NCI-H2227 (cell line): ENCODE measurements at regions not wholly inside any gene's neighbourhood (a gene's known extent, or its start where the extent isn't known, plus 50 kb on each side); places are given as distances from the start of the nearest gene placed in this dataset.
"Not testable (repeated sequence)": the region's sequence is repeated elsewhere in the genome, so short reads cannot be mapped to it uniquely, and the experiment has no call there.

Experiments used
- DNase-seq: peaks from one replicate; lab custom pipeline; 2025; ENCODE audit not compliant: unreplicated experiment; lab: John Stamatoyannopoulos, UW

DNA sequence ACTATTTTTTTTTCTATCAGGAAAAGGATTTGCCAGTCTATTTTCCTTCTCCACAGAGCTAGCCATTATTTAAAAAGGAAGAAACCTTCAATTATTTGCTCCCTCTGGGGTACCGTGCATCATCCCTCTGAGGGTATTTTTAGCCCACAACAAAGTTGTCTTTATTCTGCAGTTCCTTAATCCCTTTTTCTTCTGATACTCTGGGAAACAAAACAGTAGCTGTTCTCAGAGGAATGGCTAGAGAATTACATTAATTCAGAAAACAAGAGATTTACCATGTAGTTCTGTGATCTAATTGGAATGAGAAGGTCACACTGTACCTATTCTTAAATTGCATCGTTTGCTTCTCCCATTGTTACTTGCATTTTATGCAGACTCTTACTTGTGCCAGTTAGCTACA lies 1056.7 kb downstream of the STIM2 start:
- DNase-seq, result no peak

DNA sequence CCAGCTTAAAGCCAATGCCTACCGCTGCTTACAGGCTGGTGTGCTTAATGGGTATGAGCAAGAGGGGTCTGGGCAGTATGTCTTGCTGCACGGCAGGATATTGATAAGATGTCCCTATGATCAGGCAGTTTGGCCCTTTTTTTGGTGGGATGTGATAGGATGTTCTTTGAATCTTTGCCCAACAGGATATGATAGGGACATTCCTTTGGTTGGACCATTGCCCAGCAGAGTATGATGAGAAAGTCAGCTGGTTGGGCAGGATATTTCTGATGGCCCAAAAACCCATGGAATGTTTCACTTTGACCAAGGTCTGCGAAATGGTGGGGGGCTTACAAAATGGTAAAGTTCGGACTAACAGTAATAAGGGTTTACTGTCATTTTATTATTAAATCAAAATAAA lies 1060.6 kb downstream of the STIM2 start:
- DNase-seq, result no peak

DNA sequence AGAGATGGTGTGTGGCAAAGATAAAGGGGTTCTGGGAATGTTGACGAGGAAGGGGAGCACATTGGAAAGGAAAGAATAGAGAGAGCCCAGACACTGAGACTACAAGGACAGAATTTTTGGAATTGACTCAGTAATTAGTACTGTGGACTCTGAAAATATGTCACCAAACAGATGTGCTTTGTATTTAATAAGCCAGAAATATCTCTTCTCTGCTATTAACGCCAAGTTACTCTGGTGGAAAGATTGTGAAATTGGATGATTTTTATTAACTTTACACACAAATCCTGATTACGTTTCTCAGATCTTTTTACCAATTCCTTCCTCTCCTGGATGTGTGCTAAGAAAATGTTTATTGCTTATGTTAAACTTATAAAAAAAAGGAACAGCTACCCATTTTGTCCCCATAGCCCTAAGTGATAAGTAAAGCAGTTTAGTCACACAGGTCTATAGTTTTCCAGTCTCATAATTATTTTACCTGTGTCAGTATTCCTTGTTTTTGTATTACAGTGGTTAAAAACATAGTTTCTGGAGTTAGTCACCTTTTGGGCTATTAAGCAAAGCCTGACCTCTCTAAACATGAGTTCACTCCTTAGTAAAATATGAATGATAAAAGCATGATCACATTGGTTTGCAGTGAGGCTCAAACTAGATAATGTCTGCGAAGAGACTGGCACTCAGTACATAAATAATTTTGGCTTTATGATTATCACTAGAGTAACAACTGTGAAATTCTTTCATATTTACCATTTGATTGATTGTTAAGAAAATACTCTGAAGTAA lies 1068.3 kb downstream of the STIM2 start:
- no peak for DNase-seq

DNA sequence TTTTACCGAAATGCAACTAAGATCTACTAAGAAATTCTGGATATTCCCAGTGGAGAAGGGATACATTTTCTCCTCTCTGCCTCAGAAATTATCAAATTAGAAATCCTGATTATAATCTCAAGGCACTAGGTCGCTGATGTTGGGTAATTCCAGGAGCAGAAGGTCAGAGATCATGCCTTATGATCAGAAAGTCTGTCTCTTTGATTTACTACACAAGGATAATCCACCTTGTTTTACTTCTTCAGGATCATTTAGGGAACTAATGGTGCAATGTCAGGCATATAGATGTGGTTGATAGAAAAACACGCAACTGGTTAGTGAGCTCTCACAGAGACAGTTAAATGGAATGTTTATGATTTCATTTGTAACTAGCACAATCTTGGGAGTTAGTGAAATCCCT lies 1069.7 kb downstream of the STIM2 start:
- DNase-seq, result no peak

DNA sequence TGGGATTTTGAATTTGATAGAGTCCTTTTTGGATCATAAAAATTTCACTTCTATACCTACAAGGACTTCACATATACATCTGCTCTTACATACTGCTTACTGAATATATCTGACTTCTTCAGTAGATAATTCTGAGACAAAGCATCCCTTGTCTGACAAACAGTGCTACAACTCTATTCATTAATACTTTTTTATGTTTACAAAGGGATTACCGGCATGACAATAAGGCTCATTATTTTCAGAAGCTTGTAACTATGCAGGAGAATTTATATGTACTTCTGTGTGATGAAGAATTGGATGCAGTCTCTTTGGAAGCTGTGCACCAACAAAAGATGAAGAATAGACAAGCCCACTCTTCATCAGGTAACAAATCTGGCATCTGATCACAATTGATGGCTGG lies 1070.3 kb downstream of the STIM2 start:
- no peak for DNase-seq

DNA sequence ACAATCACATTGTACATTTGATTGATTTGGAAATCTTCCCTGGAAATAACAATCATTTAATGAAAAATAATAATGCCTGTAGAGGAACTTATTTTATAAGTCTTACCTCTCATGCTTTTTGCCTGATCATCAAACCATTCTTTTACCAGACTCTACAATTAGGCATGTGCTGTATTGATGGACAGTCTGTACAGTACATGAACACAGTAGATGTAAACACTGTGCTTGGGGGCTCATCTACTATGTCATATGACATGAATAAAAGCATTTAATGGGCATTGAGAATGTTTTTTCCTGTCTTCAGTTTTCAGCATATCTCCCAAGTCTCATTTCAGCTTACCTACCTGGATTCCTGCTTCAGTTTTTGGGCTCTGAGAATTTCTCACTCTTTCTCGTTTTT lies 1070.9 kb downstream of the STIM2 start:
- DNase-seq, result no peak

DNA sequence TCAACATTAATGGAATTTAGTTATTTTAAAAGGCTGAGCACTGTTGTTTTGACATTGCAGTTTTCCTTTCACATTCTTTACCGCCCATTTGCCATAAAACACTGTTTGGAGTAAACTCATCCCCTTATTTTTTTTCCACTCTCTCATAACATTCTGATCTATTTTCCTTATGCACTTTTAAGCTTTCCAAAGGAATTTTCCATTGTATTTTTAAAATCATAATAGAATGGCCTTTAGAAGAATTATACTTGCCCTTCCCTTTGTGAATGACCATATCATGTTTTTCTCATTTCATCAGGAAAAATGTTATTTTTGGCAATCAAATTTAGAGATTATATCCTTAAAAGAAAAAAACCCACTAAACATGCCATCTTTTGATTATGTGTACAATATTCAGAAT lies 1074.2 kb downstream of the STIM2 start:
- no peak for DNase-seq

DNA sequence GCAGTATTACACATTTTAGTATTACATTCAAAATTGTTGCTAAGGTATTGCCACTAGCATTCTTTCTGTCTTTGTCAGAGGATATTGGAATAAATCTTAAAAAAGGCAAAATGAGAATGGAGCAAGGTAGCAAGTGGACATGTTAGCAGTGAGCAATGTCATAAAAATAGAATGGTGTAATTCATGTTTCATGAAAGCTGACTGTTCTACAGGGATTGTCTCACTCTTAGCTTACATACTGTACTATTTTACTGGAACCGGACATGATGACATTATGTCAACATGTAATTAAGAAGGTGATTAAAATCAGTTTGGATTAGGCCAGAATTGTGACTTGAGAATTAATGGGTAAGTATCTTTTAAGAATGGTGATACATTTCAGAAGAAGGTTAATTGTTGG lies 1086.2 kb downstream of the STIM2 start:
- DNase-seq, result no peak

DNA sequence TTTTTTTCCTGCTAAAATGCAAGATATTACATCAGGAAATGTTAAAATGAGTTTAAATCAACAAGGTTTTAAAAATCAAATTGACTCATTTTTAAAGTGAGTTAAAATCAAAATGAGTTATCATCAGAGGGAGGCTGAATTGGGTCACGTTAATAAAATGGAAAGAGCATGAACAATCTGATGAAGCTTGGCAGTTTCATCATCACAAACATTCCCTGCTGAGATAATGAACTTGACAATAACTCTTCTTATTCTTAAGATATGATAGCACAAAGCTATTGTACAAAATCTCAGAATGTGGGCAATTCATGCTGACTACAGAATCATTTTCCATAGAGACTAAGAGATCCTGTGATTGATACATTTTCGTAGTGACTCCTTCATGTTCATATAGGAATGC lies 1086.7 kb downstream of the STIM2 start:
- DNase-seq, result no peak

DNA sequence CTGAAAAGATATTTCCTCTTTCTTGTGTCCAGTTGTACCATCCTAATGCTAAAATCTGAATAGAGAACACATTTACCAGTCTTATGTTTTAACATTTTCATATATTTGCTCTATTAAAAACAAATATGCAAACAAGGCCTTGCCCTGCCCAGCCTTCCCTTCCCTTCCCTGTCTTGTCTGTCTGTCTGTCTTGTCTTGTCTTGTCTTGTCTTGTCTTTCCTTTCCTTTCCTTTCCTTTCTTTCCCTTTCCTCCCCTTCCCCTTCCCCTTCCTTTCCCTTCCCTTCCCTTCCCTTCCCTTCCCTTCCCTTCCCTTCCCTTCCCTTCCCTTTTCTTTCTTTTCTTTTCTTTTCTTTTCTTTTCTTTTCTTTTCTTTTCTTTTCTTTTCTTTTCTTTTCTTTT lies 1103.5 kb downstream of the STIM2 start:
- DNase-seq, result no peak

DNA sequence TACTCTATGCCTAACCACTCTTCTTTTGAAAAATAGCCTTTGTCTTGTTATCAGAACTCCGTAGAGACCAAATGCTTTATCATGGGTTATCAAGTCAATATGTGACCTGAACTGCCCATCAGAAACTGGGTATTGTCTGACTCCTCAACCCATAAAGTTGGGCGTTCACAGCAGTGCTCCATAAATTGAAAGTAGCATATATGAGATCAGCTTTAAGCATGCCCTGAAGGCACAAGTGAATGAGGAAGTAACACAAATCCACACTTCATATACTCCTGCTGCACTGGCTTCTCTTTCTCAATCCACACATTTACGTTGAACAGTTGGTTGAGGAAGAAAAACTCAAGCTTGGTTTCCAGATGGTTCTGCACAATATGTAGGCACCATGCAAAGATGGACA lies 1106.0 kb downstream of the STIM2 start:
- DNase-seq, result no peak

DNA sequence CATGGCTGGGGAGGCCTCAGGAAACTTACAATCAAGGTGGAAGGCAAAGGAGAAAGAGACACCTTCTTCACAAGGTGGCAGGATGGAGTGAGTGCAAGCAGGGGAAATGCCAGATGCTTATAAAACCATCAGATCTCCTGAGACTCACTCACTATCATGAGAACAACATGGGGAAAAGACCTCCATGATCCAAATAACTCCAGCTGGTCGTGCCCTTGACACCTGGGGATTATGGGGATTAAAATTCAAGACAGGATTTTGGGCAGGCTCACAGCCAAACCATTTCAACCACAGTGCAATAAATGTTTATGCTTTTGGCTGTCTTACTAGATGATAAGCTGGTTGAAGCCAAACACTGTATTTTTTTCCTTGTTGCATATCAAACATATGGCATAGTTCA lies 1112.4 kb downstream of the STIM2 start:
- DNase-seq, result no peak

DNA sequence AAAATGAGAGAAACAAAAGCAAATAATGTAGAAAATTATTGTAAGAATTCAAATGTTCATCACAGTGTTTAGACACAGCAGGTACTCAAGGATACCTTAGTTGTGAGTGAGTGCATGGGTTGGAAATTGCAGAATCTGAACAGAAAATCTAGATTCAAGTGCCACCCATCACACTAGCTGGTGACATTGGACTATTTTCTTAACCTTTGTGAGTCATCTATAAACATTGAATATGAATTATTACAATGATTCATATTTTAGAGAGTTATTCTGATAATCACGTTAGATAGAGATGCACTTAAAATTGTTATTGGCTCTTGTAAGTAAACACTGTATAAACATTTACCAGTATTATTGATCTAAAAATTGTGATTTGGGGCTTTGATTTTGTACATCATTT lies 1113.1 kb downstream of the STIM2 start:
- no peak for DNase-seq

DNA sequence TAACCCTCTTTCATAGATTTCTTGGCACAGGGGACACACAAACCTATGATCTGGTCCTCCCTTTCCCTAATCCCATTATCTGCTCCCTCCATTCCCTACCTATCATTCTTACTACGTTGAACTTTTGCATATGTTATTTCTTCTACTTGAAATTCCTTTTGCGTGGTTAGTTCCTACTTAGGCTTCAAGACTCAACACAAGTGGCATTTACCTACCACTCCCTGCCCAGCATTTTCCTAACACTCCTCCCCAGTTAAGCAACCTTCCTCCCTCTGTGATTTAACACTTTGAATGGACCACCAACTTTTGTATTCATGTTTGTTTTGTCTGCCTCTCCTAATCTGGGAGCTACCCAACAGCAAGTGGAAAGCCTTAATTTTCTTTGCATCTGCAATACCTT lies 1113.7 kb downstream of the STIM2 start:
- no peak for DNase-seq

DNA sequence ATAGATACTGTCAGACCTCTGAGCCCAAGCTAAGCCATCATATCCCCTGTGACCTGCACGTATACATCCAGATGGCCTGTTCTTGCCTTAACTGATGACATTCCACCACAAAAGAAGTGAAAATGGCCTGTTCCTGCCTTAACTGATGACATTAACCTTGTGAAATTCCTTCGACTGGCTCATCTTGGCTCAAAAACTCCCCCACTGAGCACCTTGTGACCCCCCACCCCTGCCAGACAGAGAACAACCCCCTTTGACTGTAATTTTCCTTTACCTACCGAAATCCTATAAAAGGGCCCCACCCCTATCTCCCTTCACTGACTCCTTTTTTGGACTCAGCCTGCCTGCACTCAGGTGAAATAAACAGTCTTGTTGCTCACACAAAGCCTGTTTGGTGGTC lies 1114.2 kb downstream of the STIM2 start:
- DNase-seq, result not testable (repeated sequence)

DNA sequence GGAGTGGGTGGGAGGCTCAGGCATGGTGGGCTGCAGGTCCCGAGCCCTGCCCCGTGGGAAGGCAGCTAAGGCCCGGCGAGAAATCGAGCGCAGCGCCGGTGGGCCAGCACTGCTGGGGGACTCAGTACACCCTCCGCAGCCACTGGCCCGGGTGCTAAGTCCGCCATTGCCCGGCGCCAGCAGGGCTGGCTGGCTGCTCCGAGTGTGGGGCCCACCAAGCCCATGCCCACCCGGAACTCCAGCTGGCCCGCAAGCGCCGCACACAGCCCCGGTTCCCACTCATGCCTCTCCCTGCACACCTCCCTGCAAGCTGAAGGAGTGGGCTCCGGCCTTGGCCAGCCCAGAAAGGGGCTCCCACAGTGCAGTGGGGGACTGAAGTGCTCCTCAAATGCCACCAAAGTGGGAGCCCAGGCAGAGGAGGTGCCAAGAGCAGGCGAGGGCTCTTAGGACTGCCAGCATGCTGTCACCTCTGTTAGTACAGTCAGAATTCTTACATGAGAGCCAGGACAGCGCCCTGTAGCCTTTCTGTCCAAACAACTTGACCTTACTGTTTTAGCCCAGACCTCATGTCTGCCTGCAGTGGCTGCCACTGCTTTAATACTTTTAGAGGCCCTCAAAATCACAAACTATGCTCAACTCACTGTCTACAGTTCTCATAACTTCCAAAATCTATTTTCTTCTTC lies 1117.9 kb downstream of the STIM2 start:
- not testable (repeated sequence) for DNase-seq

DNA sequence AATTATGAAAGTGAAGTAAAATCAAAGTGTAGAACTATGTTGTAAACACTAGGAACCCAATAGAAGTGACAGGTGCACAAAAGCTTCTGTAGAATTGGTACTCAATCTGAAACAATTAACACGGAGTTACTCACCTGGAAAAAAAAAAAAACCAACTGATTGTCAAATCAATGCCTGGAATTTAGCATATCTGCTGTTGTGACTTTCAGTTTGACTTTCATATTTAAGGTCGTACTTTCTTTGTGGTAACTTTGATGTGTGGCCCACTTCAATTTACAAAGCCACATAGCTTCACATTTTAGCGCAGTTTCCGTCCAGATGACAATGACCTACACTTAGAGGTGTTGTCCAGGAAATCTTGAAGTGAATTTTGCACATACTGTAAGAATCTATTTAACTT lies 1124.9 kb downstream of the STIM2 start:
- DNase-seq, result no peak

DNA sequence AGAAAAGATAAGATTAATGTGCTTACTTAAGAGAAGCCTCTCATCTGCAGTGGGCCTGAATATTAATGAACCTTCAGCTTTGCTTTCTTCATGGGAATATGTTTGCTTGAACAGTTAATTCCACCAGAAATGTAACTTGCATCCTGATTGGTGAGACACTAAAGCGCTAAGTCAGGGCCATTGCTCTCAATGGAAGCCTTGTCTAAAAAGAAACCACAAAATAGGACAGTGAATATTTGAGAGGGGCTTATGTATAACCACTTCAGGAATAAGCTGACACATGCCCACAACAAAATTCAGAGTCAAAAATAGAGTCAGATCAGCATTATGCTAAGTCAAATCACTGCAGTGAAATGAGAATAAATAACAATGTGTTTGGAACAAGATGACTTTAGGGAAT lies 1125.8 kb downstream of the STIM2 start:
- no peak for DNase-seq

DNA sequence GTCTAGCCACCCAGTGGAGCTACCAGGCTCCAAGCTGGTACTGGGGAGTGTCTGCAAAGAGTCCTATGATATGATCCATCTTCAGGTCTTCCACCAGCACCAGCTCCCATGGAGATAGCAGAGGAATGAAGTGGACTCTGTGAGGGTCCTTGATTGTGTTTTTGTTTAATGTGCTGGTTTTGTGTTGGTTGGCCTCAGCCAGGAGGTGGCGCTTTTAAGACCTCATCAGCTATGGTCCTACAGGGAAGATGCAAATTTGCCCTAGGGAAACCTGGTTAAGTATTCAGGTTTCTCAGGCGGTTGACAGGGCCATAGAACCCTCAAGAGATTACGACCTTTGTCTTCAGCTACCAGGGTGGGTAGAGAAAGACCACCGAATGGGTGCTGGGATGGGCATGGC lies 1141.1 kb downstream of the STIM2 start:
- DNase-seq, result no peak

DNA sequence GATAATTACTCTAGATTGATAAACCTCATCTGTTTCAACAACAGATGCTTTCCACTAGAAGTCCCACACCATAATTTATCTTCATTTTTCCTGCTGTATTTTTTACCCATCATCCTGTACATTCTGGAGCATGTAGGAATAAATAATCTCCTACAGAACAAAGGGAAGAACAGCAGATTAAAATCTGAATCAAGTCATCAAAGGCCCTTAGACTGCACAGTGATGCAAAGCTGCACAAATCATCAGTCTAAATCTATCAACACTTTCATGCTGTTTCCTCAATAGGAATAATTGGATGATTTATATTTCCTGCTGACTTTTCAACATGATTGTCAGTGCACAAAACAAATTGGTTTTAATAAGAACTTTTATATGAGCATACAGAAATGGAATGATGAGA lies 1143.9 kb downstream of the STIM2 start:
- DNase-seq, result no peak

DNA sequence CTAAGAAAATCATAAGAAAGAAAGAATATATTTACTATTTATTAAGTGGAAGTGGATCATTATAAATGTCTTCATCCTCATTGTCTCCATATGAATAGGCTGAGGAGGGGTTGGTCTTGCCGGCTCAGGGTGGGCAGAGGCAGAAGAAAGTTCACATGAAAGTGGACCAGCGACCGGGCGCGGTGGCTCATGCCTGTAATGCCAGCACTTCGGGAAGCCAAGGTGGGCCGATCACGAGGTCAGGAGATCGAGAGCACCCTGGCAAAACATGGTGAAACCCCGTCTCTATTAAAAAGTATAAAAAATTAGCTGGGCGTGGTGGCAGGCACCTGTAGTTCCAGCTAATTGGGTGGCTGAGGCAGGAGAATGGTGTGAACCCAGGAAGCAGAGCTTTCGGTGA lies 1145.4 kb downstream of the STIM2 start:
- no peak for DNase-seq

DNA sequence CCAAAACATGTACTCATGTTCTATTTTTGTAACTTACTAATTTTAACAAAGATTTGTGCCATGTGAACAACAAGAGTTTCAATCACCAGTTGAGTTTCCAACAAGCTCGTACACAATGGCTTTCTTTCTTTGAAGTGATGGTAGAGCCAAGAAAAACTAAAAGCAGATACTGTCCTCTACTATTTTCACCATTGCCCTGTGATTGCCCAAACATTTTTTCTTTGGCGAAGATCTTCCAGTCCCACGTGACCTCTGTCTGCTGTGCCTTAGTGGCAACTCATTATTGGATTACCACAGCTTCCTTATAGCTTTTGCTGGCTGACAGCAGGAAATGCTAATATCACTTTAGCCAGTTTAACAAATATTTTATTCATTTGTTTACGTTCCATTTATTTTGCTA lies 1147.1 kb downstream of the STIM2 start:
- no peak for DNase-seq

DNA sequence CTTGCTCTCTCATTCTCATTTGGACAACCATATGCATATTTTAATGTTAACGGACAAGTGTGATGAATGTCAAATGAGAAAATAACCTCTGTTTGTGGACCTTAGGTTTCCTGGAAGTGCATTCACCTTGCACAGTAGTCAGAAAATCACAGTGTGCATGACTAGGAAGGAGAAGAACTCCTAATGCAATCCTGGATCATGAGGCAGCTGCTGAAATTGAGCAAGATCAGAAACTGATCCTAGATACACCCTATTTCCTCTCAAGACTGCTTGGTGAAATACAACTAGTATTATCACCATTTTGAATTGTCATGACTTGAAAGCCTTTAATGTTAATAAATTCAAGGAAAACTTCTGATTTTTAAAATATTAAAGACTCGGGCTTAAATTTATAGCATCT lies 1148.9 kb downstream of the STIM2 start:
- no peak for DNase-seq
